Neural crest cell (in vitro differentiated cells): ENCODE measurements at regions not wholly inside any gene's neighbourhood (a gene's known extent, or its start where the extent isn't known, plus 50 kb on each side); places are given as distances from the start of the nearest gene placed in this dataset.

Experiments used
- DNase-seq: peaks from one replicate; pipeline ENCODE4 v3.0.0; 2021; ENCODE audit warnings: low read depth, mixed read lengths, low spot score
- H3K27ac Mint-ChIP-seq: one replicate; pipeline ENCODE4 v1.8.0; 2021; ENCODE audit warnings: mild to moderate bottlenecking, mixed read lengths; ENCODE audit not compliant: unreplicated experiment
- H3K27me3 Mint-ChIP-seq: 2 replicates; pipeline ENCODE4 v1.8.0; 2021; ENCODE audit warnings: low read depth, mild to moderate bottlenecking, mixed read lengths
- H3K36me3 Mint-ChIP-seq: 2 replicates; pipeline ENCODE4 v1.8.0; 2021; ENCODE audit warnings: low read depth, mild to moderate bottlenecking, mixed read lengths
- H3K4me1 Mint-ChIP-seq: 2 replicates; pipeline ENCODE4 v1.8.0; 2021; ENCODE audit warnings: mixed read lengths
- H3K4me3 Mint-ChIP-seq: one replicate; pipeline ENCODE4 v1.8.0; 2021; ENCODE audit warnings: mild to moderate bottlenecking, mixed read lengths
- H3K9me3 Mint-ChIP-seq: 2 replicates; pipeline ENCODE4 v1.8.0; 2021; ENCODE audit warnings: mixed read lengths
- TF ChIP-seq, protein P1 (sequence below): fragments of 200-600 bp; sonication (generic); conservative IDR thresholded peaks from 2 replicates; pipeline ENCODE4 v1.5.0; 2021; ENCODE audit warnings: antibody characterized with exemption, mild to moderate bottlenecking

DNA sequence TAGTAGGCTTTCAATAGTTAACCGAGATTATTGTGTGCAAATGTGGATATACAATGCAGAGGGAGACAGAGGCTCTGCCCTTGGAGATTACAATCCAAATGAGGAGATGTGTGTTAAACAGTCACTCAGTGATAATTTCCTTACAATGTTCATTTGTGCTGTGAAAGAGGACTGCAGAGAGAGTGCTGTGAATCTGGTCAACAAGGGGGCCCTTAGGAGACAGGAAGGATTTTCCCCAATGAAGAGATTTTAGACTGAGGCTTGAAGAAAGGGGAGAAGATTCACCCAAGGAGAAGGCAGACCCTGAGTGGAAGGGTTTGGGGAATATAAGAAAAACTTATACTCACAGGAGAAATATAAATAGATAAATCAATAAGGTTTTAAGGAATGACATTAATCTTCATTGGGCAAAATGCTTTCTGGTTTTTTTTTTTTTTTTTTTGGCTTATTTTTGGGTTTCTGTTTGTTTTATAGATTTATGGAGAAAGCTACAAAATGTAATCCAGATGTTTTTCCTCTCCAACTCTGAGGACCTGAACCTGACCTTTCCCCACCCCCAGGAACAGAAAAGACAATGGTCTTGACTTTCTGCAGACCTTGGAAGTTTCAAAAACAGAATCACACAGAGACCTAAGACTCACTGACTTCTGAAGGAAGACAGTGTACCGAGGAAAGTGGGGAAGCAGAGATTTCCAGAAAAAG lies 151.3 kb upstream of the SERPINE2 start:
- TF ChIP-seq, protein P1, sequence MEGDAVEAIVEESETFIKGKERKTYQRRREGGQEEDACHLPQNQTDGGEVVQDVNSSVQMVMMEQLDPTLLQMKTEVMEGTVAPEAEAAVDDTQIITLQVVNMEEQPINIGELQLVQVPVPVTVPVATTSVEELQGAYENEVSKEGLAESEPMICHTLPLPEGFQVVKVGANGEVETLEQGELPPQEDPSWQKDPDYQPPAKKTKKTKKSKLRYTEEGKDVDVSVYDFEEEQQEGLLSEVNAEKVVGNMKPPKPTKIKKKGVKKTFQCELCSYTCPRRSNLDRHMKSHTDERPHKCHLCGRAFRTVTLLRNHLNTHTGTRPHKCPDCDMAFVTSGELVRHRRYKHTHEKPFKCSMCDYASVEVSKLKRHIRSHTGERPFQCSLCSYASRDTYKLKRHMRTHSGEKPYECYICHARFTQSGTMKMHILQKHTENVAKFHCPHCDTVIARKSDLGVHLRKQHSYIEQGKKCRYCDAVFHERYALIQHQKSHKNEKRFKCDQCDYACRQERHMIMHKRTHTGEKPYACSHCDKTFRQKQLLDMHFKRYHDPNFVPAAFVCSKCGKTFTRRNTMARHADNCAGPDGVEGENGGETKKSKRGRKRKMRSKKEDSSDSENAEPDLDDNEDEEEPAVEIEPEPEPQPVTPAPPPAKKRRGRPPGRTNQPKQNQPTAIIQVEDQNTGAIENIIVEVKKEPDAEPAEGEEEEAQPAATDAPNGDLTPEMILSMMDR: no peak
- H3K9me3 Mint-ChIP-seq: peaks cover 7% of the 10 kb centered on the region
- H3K4me3 Mint-ChIP-seq: no peak overlapping the region
- no peaks in the 10 kb centered on the region for H3K27me3 Mint-ChIP-seq
- DNase-seq: no peak
- H3K27ac Mint-ChIP-seq: no peak overlapping the region
- peaks cover 5% of the 10 kb centered on the region for H3K36me3 Mint-ChIP-seq
- H3K4me1 Mint-ChIP-seq: peaks cover 15% of the 10 kb centered on the region

DNA sequence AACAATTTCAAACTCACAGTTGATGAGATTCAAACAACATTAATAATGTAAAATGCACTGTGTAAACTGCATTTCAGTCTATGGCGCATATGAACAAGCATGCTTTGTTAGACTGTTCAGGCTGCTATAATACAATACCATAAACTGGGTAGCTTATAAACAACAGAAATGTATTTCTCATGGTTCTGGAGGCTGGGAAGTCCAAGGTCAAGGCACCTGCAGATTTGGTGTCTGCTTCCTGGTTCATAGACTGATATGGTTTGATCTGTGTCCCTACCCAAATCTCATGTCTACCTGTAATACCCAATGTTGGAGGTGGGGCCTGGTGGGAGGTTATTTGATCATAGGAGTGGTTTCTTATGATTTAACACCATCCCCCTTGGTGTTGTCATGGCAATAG lies 148.1 kb upstream of the SERPINE2 start:
- no peak overlapping the region for H3K4me3 Mint-ChIP-seq
- H3K36me3 Mint-ChIP-seq: no peaks in the 10 kb centered on the region
- TF ChIP-seq, protein P1: no peak
- no peak overlapping the region for H3K27ac Mint-ChIP-seq
- H3K4me1 Mint-ChIP-seq: peaks cover 16% of the 10 kb centered on the region
- H3K9me3 Mint-ChIP-seq: peaks cover 6% of the 10 kb centered on the region
- no peak for DNase-seq
- no peaks in the 10 kb centered on the region for H3K27me3 Mint-ChIP-seq

DNA sequence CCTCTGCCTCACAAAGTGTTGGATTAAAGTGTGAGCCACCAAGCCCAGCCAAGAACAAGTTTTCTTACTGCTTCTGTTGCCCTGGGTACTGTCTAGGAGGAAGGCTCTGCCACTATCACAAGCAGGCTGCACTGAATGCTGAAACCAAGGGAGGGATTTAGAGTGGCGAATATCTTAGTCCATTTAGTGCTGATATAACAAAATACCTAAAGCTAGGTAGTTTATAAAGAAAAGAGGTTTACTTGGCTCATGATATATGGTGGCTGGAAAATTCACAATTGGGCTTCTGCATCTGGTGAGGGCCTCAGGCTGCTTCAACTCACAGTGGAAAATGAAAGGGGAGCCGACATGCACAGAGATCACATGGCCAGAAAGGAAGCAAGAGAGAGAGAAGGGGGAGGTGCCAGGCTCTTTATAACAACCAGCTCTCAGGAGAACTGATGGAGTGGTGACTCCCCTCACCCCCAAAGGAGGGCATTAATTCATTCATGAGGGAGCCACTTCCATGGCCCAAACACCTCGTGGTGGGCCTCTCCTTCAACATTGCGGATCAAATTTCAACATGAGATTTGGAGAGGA lies 146.0 kb upstream of the SERPINE2 start:
- H3K9me3 Mint-ChIP-seq: peaks cover 6% of the 10 kb centered on the region
- H3K27me3 Mint-ChIP-seq: no peaks in the 10 kb centered on the region
- peaks cover 16% of the 10 kb centered on the region for H3K4me1 Mint-ChIP-seq
- TF ChIP-seq, protein P1: no peak
- H3K4me3 Mint-ChIP-seq: no peak overlapping the region
- H3K27ac Mint-ChIP-seq: no peak overlapping the region
- H3K36me3 Mint-ChIP-seq: peaks cover 2% of the 10 kb centered on the region
- no peak for DNase-seq

DNA sequence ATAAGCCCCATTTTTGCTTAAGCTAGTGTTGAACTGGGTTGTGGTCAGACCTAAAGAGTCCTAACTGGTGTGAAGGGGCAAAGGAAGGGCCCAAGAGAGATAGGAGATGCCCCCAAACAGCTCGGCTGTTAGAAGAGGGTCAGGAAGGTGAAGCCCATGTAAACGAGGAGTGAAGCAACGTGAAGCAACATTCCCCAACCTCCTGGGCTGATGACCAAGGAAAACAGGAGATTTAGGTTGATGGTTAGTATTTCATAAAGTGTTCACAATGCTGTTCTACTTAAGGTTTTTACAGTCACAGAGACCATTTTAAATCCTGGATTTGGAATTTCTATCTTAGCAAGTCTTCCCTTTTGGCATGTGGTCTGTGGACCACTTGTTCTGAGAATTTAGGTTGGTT lies 144.0 kb upstream of the SERPINE2 start:
- Mint-ChIP-seq H3K36me3 (peaks cover 2% of the 10 kb centered on the region), H3K27ac (no peak overlapping the region), H3K4me3 (no peak overlapping the region), H3K27me3 (no peaks in the 10 kb centered on the region), H3K9me3 (peaks cover 6% of the 10 kb centered on the region), H3K4me1 (peaks cover 16% of the 10 kb centered on the region)
- TF ChIP-seq, protein P1: no peak
- DNase-seq: no peak

DNA sequence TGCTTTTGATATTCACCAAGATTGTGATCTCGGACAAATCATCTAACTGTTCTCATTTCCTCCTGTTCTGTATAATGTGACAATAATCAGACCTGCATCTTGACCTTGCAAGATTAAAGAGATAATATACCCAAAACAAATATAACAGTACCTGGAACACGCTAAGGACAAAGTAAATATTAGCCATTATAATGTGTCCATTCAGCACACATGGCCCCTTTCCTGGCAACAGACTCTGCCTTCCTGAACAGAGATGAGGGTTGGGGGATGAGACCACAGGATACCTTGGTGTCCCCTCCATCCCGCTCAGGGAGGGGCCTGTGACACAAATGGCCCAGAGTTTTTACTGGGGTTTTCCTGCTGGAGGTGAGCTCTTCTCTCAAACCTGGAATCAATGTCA lies 143.4 kb upstream of the SERPINE2 start:
- Mint-ChIP-seq H3K4me3 (no peak overlapping the region), H3K27me3 (no peaks in the 10 kb centered on the region), H3K4me1 (peaks cover 16% of the 10 kb centered on the region), H3K27ac (no peak overlapping the region), H3K9me3 (peaks cover 6% of the 10 kb centered on the region), H3K36me3 (peaks cover 2% of the 10 kb centered on the region)
- TF ChIP-seq, protein P1: no peak
- DNase-seq: no peak
